ENCODE measurements at regions not wholly inside any gene's neighbourhood (a gene's known extent, or its start where the extent isn't known, plus 50 kb on each side); places are given as distances from the start of the nearest gene placed in this dataset.

- no peak for DNase-seq
- no peaks in the 10 kb centered on the region for H3K27me3 ChIP-seq (ENCODE audit: insufficient read depth in 3 of 3, low read length in 2 of 3)
- H3K36me3 ChIP-seq (ENCODE audit: insufficient read depth in 1 of 2, low read depth in 1 of 2): no peaks in the 10 kb centered on the region
- TF ChIP-seq CTCF (IDR thresholded peaks at IDR 0.05): peak; percentile 25
- no peak overlapping the region for H3K4me3 ChIP-seq
- WGBS, 3 donors: 39 to 45% (median 39%) methylated on average over 4 of the region's 4 CpGs
- H3K4me1 ChIP-seq: peaks cover 3% of the 10 kb centered on the region
- H3K27ac ChIP-seq: no peak overlapping the region
- no peaks in the 10 kb centered on the region for H3K9me3 ChIP-seq
- ATAC-seq: no peak
- intact Hi-C loops (cut with DNase I): no loop called here
Measured at GRCh38 chr6:23446469-23446967, 679.5 kb upstream of the NRSN1 start.

GRCh38 chr6:23447731-23448130, 678.3 kb upstream of the NRSN1 start:
- ATAC-seq (no peak), DNase-seq (no peak)
- TF ChIP-seq CTCF (IDR thresholded peaks at IDR 0.05): no peak
- Histone ChIP-seq H3K27ac (no peak overlapping the region), H3K36me3 (ENCODE audit: insufficient read depth in 1 of 2, low read depth in 1 of 2) (no peaks in the 10 kb centered on the region), H3K4me1 (peaks cover 3% of the 10 kb centered on the region), H3K4me3 (no peak overlapping the region), H3K27me3 (ENCODE audit: insufficient read depth in 3 of 3, low read length in 2 of 3) (no peaks in the 10 kb centered on the region), H3K9me3 (no peaks in the 10 kb centered on the region)
- intact Hi-C loops (cut with DNase I): no loop called here

GRCh38 chr6:23448281-23448680, 677.7 kb upstream of the NRSN1 start:
- WGBS, 3 donors: 97 to 100% (median 98%) methylated on average over 2 of the region's 2 CpGs
- H3K36me3 ChIP-seq (ENCODE audit: insufficient read depth in 1 of 2, low read depth in 1 of 2): no peaks in the 10 kb centered on the region
- ATAC-seq: no peak
- H3K4me3 ChIP-seq: no peak overlapping the region
- H3K27ac ChIP-seq: no peak overlapping the region
- peaks cover 3% of the 10 kb centered on the region for H3K4me1 ChIP-seq
- H3K9me3 ChIP-seq: no peaks in the 10 kb centered on the region
- no peak for DNase-seq
- TF ChIP-seq CTCF (IDR thresholded peaks at IDR 0.05): no peak
- no peaks in the 10 kb centered on the region for H3K27me3 ChIP-seq (ENCODE audit: insufficient read depth in 3 of 3, low read length in 2 of 3)
- intact Hi-C loops (cut with DNase I): no loop called here

- H3K9me3 ChIP-seq: no peaks in the 10 kb centered on the region
- no peak overlapping the region for H3K4me3 ChIP-seq
- intact Hi-C loops (cut with DNase I): no loop called here
- DNase-seq (no peak), ATAC-seq (no peak)
- TF ChIP-seq CTCF (IDR thresholded peaks at IDR 0.05): no peak
- H3K36me3 ChIP-seq (ENCODE audit: insufficient read depth in 1 of 2, low read depth in 1 of 2): no peaks in the 10 kb centered on the region
- H3K27me3 ChIP-seq (ENCODE audit: insufficient read depth in 3 of 3, low read length in 2 of 3): no peaks in the 10 kb centered on the region
- WGBS, 3 donors: 37 to 52% (median 40%) methylated on average over 5 of the region's 5 CpGs
- no peaks in the 10 kb centered on the region for H3K4me1 ChIP-seq
- no peak overlapping the region for H3K27ac ChIP-seq
Measured at GRCh38 chr6:23454080-23454976, 671.7 kb upstream of the NRSN1 start.
